WTC11 (cell line): ENCODE measurements at regions not wholly inside any gene's neighbourhood (a gene's known extent, or its start where the extent isn't known, plus 50 kb on each side); places are given as distances from the start of the nearest gene placed in this dataset.

ENCODE experiments used
- ATAC-seq: fragments of 200-7000 bp; cut with Tn5 transposase; 2 replicates; pipeline ENCODE4 v1.10.0; 2021; ENCODE audit warnings: mild to moderate bottlenecking, moderate library complexity
- CTCF ChIA-PET: fragments of 300-600 bp; sonication (Branson Sonifier 250); formaldehyde crosslinking; loops from one replicate; lab custom pipeline; 2021; ENCODE audit warnings: antibody characterized with exemption; lab: Charles Lee
- POLR2A ChIA-PET: fragments of 350-600 bp; sonication (Branson Sonifier 250); formaldehyde crosslinking; loops from one replicate; lab custom pipeline; 2021; ENCODE audit warnings: antibody characterized with exemption; lab: Charles Lee
- DNase-seq: peaks from one replicate; pipeline ENCODE4 v3.0.0; 2021; ENCODE audit warnings: low spot score
- H3K27ac Mint-ChIP-seq: 2 replicates; pipeline ENCODE4 v1.8.0; 2021; ENCODE audit warnings: mixed read lengths
- H3K27me3 Mint-ChIP-seq: 2 replicates; pipeline ENCODE4 v1.8.0; 2021; ENCODE audit warnings: low read depth, mild to moderate bottlenecking, moderate library complexity, mixed read lengths
- H3K36me3 Mint-ChIP-seq: 2 replicates; pipeline ENCODE4 v1.8.0; 2021; ENCODE audit warnings: mixed read lengths
- H3K4me1 Mint-ChIP-seq: 2 replicates; pipeline ENCODE4 v1.8.0; 2022; ENCODE audit warnings: mixed read lengths
- H3K4me3 Mint-ChIP-seq: 2 replicates; pipeline ENCODE4 v1.8.0; 2021; ENCODE audit warnings: mild to moderate bottlenecking, moderate library complexity, mixed read lengths
- H3K9me3 Mint-ChIP-seq: 2 replicates; pipeline ENCODE4 v1.8.0; 2021; ENCODE audit warnings: mixed read lengths
- CREM ChIP-seq: sonication (generic); formaldehyde crosslinking; IDR thresholded peaks from 2 replicates; pipeline ENCODE4 v1.8.1; 2022; ENCODE audit warnings: mild to moderate bottlenecking, missing genetic modification reagents, moderate library complexity
- ETV6 ChIP-seq: sonication (generic); formaldehyde crosslinking; IDR thresholded peaks from 2 replicates; pipeline ENCODE4 v1.8.1; 2022; ENCODE audit warnings: mild to moderate bottlenecking, missing genetic modification reagents
- FOXJ3 ChIP-seq: sonication (generic); formaldehyde crosslinking; IDR thresholded peaks from 2 replicates; pipeline ENCODE4 v1.9.0; 2021; ENCODE audit warnings: missing genetic modification reagents, mild to moderate bottlenecking, borderline replicate concordance
- GABPB1 ChIP-seq: sonication (generic); formaldehyde crosslinking; IDR thresholded peaks from 2 replicates; pipeline ENCODE4 v1.8.1; 2023; ENCODE audit warnings: mild to moderate bottlenecking, missing genetic modification reagents
- GRHL2 ChIP-seq: fragments of 250-450 bp; sonication (Bioruptor Pico); IDR thresholded peaks from 2 replicates; pipeline ENCODE4 v1.8.0; 2022; ENCODE audit warnings: mild to moderate bottlenecking, moderate library complexity; ENCODE audit not compliant: insufficient replicate concordance, severe bottlenecking
- HMGA2 ChIP-seq: fragments of 250-450 bp; sonication (Bioruptor Pico); IDR thresholded peaks from 2 replicates; pipeline ENCODE4 v1.4.0; 2021; ENCODE audit warnings: mild to moderate bottlenecking, moderate library complexity
- IRF2 ChIP-seq: sonication (generic); formaldehyde crosslinking; IDR thresholded peaks from 2 replicates; pipeline ENCODE4 v1.8.0; 2022; ENCODE audit warnings: low read depth, missing genetic modification reagents, borderline replicate concordance
- JUN ChIP-seq: sonication (generic); formaldehyde crosslinking; IDR thresholded peaks from 2 replicates; pipeline ENCODE4 v1.8.0; 2023; ENCODE audit warnings: mild to moderate bottlenecking, missing genetic modification reagents
- MYBL2 ChIP-seq: sonication (generic); formaldehyde crosslinking; IDR thresholded peaks from 2 replicates; pipeline ENCODE4 v1.8.1; 2023; ENCODE audit warnings: mild to moderate bottlenecking, moderate library complexity, missing genetic modification reagents
- NFYB ChIP-seq: sonication (generic); formaldehyde crosslinking; conservative IDR thresholded peaks from 2 replicates; pipeline ENCODE4 v1.8.0; 2022; ENCODE audit warnings: low read depth, missing genetic modification reagents
- NR1H2 ChIP-seq: sonication (generic); formaldehyde crosslinking; IDR thresholded peaks from 2 replicates; pipeline ENCODE4 v1.9.0; 2021; ENCODE audit warnings: mild to moderate bottlenecking, moderate library complexity, missing genetic modification reagents
- NR2C2 ChIP-seq: sonication (generic); formaldehyde crosslinking; IDR thresholded peaks from 2 replicates; pipeline ENCODE4 v1.8.0; 2022; ENCODE audit warnings: mild to moderate bottlenecking, missing genetic modification reagents
- SMAD3 ChIP-seq: sonication (generic); formaldehyde crosslinking; IDR thresholded peaks from 2 replicates; pipeline ENCODE4 v1.8.0; 2022; ENCODE audit warnings: missing genetic modification reagents, mild to moderate bottlenecking, borderline replicate concordance
- TCF7 ChIP-seq: sonication (generic); formaldehyde crosslinking; IDR thresholded peaks from 2 replicates; pipeline ENCODE4 v1.8.0; 2022; ENCODE audit warnings: mild to moderate bottlenecking, low read depth, missing genetic modification reagents, moderate library complexity
- ZNF121 ChIP-seq: sonication (generic); formaldehyde crosslinking; IDR thresholded peaks from 2 replicates; pipeline ENCODE4 v1.8.0; 2023; ENCODE audit warnings: missing genetic modification reagents
- ZNF138 ChIP-seq: sonication (generic); formaldehyde crosslinking; conservative IDR thresholded peaks from 2 replicates; pipeline ENCODE4 v1.8.1; 2022; ENCODE audit warnings: mild to moderate bottlenecking, moderate library complexity, missing genetic modification reagents
- ZNF219 ChIP-seq: sonication (generic); formaldehyde crosslinking; IDR thresholded peaks from 2 replicates; pipeline ENCODE4 v1.8.0; 2023; ENCODE audit warnings: missing genetic modification reagents, mild to moderate bottlenecking, borderline replicate concordance
- ZNF263 ChIP-seq: sonication (generic); formaldehyde crosslinking; IDR thresholded peaks from 2 replicates; pipeline ENCODE4 v1.8.1; 2022; ENCODE audit warnings: low read depth, mild to moderate bottlenecking, moderate library complexity, missing genetic modification reagents
- ZNF317 ChIP-seq: sonication (generic); formaldehyde crosslinking; IDR thresholded peaks from 2 replicates; pipeline ENCODE4 v1.8.1; 2023; ENCODE audit warnings: low read depth, mild to moderate bottlenecking, moderate library complexity, missing genetic modification reagents, borderline replicate concordance
- ZNF396 ChIP-seq: fragments of 250-450 bp; sonication (Bioruptor Pico); IDR thresholded peaks from 2 replicates; pipeline ENCODE4 v1.8.0; 2021; ENCODE audit warnings: mild to moderate bottlenecking, moderate library complexity, borderline replicate concordance
- ZNF423 ChIP-seq: fragments of 250-450 bp; sonication (Bioruptor Pico); IDR thresholded peaks from 2 replicates; pipeline ENCODE4 v2.1.2; 2022; ENCODE audit warnings: mild to moderate bottlenecking, moderate library complexity
- TF ChIP-seq, protein P1 (sequence below): sonication (generic); formaldehyde crosslinking; IDR thresholded peaks from 2 replicates; pipeline ENCODE4 v1.8.1; 2023; ENCODE audit warnings: mild to moderate bottlenecking, missing genetic modification reagents, moderate library complexity
- TF ChIP-seq, protein P2 (sequence below): sonication (generic); formaldehyde crosslinking; conservative IDR thresholded peaks from 2 replicates; pipeline ENCODE4 v1.8.1; 2022; ENCODE audit warnings: mild to moderate bottlenecking, missing genetic modification reagents
- TF ChIP-seq, protein P3 (sequence below): sonication (generic); formaldehyde crosslinking; IDR thresholded peaks from 2 replicates; pipeline ENCODE4 v1.8.1; 2023; ENCODE audit warnings: mild to moderate bottlenecking, missing genetic modification reagents
- TF ChIP-seq, protein P4 (sequence below): sonication (generic); formaldehyde crosslinking; IDR thresholded peaks from 2 replicates; pipeline ENCODE4 v1.8.0; 2022; ENCODE audit warnings: mild to moderate bottlenecking, missing genetic modification reagents
- TF ChIP-seq, protein P5 (sequence below): fragments of 250-450 bp; sonication (Bioruptor Pico); conservative IDR thresholded peaks from 2 replicates; pipeline ENCODE4 v1.9.0; 2021; ENCODE audit warnings: mild to moderate bottlenecking
- TF ChIP-seq, protein P6 (sequence below): sonication (generic); formaldehyde crosslinking; IDR thresholded peaks from 2 replicates; pipeline ENCODE4 v1.8.1; 2023; ENCODE audit warnings: mild to moderate bottlenecking, missing genetic modification reagents, moderate library complexity

DNA sequence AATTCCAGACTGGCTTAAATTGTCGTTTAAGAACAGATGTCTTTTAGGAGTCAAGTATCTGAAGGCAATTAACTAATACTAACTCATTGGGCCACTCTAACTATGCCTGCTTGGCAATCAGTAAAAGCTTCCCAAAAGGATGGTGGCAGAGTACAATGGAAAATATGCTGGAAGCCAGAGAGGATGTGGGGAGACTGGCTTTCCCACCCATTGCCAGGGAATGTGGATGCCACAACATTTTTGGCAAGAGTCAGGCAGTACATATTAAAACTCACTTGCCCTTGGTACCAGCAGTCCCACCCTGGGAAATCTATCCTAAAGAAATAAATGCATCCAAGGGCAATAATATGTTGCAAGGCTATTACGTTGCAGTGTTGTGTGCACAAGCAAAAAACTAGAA is 74.0 kb upstream of the FZD7 start:
- Mint-ChIP-seq H3K36me3 (peaks cover 10% of the 10 kb centered on the region; the same call in 1 of the 2 replicates), H3K9me3 (no peaks in the 10 kb centered on the region), H3K27me3 (no peaks in the 10 kb centered on the region; the same call in 1 of the 2 replicates), H3K27ac (no peak overlapping the region), H3K4me1 (peaks cover 44% of the 10 kb centered on the region), H3K4me3 (no peak overlapping the region)
- TF ChIP-seq, protein P1, sequence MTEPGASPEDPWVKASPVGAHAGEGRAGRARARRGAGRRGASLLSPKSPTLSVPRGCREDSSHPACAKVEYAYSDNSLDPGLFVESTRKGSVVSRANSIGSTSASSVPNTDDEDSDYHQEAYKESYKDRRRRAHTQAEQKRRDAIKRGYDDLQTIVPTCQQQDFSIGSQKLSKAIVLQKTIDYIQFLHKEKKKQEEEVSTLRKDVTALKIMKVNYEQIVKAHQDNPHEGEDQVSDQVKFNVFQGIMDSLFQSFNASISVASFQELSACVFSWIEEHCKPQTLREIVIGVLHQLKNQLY (CRISPR knock-in tag): no peak
- no peak for TF ChIP-seq ZNF423 (CRISPR knock-in tag)
- no peak for TF ChIP-seq ETV6 (CRISPR knock-in tag)
- TF ChIP-seq, protein P2, sequence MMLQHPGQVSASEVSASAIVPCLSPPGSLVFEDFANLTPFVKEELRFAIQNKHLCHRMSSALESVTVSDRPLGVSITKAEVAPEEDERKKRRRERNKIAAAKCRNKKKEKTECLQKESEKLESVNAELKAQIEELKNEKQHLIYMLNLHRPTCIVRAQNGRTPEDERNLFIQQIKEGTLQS: no peak
- TF ChIP-seq, protein P3, sequence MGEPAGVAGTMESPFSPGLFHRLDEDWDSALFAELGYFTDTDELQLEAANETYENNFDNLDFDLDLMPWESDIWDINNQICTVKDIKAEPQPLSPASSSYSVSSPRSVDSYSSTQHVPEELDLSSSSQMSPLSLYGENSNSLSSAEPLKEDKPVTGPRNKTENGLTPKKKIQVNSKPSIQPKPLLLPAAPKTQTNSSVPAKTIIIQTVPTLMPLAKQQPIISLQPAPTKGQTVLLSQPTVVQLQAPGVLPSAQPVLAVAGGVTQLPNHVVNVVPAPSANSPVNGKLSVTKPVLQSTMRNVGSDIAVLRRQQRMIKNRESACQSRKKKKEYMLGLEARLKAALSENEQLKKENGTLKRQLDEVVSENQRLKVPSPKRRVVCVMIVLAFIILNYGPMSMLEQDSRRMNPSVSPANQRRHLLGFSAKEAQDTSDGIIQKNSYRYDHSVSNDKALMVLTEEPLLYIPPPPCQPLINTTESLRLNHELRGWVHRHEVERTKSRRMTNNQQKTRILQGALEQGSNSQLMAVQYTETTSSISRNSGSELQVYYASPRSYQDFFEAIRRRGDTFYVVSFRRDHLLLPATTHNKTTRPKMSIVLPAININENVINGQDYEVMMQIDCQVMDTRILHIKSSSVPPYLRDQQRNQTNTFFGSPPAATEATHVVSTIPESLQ (CRISPR knock-in tag): no peak
- TF ChIP-seq TCF7 (CRISPR knock-in tag): no peak
- TF ChIP-seq ZNF219 (CRISPR knock-in tag): no peak
- no peak for TF ChIP-seq ZNF396
- TF ChIP-seq, protein P4, sequence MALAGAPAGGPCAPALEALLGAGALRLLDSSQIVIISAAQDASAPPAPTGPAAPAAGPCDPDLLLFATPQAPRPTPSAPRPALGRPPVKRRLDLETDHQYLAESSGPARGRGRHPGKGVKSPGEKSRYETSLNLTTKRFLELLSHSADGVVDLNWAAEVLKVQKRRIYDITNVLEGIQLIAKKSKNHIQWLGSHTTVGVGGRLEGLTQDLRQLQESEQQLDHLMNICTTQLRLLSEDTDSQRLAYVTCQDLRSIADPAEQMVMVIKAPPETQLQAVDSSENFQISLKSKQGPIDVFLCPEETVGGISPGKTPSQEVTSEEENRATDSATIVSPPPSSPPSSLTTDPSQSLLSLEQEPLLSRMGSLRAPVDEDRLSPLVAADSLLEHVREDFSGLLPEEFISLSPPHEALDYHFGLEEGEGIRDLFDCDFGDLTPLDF (CRISPR knock-in tag): no peak
- no peak for TF ChIP-seq HMGA2
- TF ChIP-seq CREM (CRISPR knock-in tag): no peak
- CTCF ChIA-PET: no interaction called here
- no peak for DNase-seq
- ATAC-seq: no peak
- POLR2A ChIA-PET: interaction anchor here (0.6 to 1.2 kb wide), 2 partner anchors 9 to 10 kb away, joined by 3 read pairs; no protein-coding TSS in a partner anchor

DNA sequence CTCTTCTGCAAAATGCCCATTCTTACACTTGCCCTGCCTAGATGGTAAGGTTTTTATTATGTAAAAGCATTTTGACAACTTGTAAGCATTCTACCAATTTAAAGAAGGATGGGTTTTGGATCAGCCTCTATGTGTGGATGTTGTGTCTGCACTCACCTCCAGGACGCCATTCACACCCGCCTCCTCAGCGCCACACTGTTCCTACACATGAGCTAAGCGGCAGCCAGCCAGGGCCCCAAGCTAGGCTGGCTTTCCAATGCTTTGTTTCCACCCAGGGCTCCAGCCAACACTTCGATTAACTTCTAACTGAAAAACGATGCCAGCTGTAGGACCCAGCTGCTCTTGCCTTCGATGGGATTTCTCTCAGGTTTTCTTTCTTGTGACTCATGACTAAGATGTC is 73.3 kb upstream of the FZD7 start:
- Mint-ChIP-seq H3K4me1 (peaks cover 42% of the 10 kb centered on the region), H3K27ac (peak overlapping the region; percentile 1; the same call in 1 of the 2 replicates), H3K4me3 (no peak overlapping the region), H3K9me3 (no peaks in the 10 kb centered on the region), H3K36me3 (peaks cover 10% of the 10 kb centered on the region; the same call in 1 of the 2 replicates), H3K27me3 (no peaks in the 10 kb centered on the region)
- DNase-seq (no peak), ATAC-seq (peak; percentile 68)
- ChIA-PET CTCF (interaction anchor here (0.9 to 1.5 kb wide), 3 partner anchors 13 to 75 kb away, joined by 3 read pairs; no protein-coding TSS in a partner anchor), POLR2A (interaction anchor here (1.4 kb wide), 1 partner anchor 180 kb away, joined by 3 read pairs; the partner anchor contains the start of gene ALS2)
- TF ChIP-seq ETV6 (CRISPR knock-in tag): no peak
- TF ChIP-seq NFYB (CRISPR knock-in tag): no peak
- TF ChIP-seq ZNF263 (CRISPR knock-in tag): no peak
- no peak for TF ChIP-seq NR2C2
- no peak for TF ChIP-seq FOXJ3 (CRISPR knock-in tag)
- no peak for TF ChIP-seq ZNF138
- no peak for TF ChIP-seq IRF2
- TF ChIP-seq GABPB1: no peak
- TF ChIP-seq SMAD3 (CRISPR knock-in tag): no peak
- TF ChIP-seq JUN: no peak
- TF ChIP-seq, protein P5, sequence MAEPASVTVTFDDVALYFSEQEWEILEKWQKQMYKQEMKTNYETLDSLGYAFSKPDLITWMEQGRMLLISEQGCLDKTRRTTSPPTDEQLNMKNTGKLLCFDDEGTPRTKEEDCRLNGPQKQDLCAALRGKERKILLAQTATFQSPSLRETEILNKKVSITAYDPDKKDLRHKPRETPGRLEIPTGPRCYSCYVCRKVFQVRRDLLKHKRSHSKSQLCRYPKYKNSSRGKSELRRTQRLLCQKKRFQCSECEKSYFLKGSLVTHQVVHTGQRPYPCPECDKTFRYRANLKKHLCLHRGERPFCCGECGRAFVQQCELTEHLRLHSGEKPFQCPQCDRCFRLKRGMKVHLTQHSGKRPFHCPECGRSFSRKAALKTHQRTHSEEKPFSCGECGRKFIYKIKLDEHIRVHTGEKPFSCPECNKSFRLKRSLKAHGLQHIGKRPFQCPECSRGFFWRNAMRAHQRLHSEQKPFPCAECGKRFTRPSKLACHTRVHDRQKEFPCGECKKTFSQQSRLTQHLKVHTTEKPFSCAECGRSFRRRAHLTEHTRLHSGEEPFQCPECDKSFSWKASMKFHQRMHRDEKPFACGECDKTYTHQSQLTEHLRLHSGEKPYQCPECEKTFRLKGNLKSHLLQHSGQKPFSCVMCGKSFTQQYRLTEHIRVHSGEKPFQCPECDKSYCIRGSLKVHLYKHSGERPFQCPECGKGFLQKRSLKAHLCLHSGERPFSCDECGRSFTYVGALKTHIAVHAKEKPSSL: no peak
- TF ChIP-seq, protein P6, sequence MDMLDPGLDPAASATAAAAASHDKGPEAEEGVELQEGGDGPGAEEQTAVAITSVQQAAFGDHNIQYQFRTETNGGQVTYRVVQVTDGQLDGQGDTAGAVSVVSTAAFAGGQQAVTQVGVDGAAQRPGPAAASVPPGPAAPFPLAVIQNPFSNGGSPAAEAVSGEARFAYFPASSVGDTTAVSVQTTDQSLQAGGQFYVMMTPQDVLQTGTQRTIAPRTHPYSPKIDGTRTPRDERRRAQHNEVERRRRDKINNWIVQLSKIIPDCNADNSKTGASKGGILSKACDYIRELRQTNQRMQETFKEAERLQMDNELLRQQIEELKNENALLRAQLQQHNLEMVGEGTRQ (CRISPR knock-in tag): no peak
- no peak for TF ChIP-seq ZNF121 (CRISPR knock-in tag)
- no peak for TF ChIP-seq MYBL2
- no peak for TF ChIP-seq GRHL2
- TF ChIP-seq ZNF317 (CRISPR knock-in tag): no peak
- TF ChIP-seq NR1H2: no peak
